Ovary (tissue), 3 donors: ENCODE measurements at regions not wholly inside any gene's neighbourhood (a gene's known extent, or its start where the extent isn't known, plus 50 kb on each side); places are given as distances from the start of the nearest gene placed in this dataset.

ENCODE experiments used
- POLR2A ChIP-seq: fragments of 450-650 bp; IDR thresholded peaks from one replicate; pipeline ENCODE4 v1.6.1; 2017; ENCODE audit warnings: antibody characterized with exemption, mild to moderate bottlenecking, moderate library complexity
- TF ChIP-seq, protein P1 (sequence below), 3 donors: fragments of 450-650 bp in 2 of 3; fragments of 200-600 bp in 1 of 3; IDR thresholded peaks; one replicate each; pipeline versions ENCODE4 v1.5.1 to v1.8.0; 2016 to 2022; ENCODE audit warnings: antibody characterized with exemption in 3 of 3, mild to moderate bottlenecking in 1 of 3
- donor health status: DM: no; HTN: no; CAD: no.

DNA sequence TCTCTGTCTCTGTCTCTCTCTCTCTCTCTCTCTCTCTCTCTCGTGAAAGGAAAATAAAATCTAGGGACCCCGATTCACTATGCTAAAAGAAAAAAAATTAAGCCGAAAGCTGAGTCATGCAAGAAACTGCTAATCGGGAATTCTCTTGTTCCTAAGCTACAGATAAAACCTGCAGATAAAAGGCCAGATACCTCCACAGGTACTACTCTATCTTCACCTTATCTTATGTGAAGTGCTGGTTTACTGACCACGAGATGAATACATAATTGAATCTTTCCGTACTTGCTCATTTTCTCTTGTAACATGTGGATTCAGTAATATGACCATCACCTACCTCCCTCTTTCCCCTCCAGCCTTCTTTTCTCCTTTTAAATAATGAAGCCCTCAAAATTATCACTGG lies 120.5 kb downstream of the RFX6 start:
- TF ChIP-seq POLR2A: no peak
- TF ChIP-seq, protein P1, sequence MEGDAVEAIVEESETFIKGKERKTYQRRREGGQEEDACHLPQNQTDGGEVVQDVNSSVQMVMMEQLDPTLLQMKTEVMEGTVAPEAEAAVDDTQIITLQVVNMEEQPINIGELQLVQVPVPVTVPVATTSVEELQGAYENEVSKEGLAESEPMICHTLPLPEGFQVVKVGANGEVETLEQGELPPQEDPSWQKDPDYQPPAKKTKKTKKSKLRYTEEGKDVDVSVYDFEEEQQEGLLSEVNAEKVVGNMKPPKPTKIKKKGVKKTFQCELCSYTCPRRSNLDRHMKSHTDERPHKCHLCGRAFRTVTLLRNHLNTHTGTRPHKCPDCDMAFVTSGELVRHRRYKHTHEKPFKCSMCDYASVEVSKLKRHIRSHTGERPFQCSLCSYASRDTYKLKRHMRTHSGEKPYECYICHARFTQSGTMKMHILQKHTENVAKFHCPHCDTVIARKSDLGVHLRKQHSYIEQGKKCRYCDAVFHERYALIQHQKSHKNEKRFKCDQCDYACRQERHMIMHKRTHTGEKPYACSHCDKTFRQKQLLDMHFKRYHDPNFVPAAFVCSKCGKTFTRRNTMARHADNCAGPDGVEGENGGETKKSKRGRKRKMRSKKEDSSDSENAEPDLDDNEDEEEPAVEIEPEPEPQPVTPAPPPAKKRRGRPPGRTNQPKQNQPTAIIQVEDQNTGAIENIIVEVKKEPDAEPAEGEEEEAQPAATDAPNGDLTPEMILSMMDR (IDR thresholded peaks at IDR 0.05): no peak
